Gastroesophageal sphincter (tissue), 3 donors: ENCODE measurements at regions not wholly inside any gene's neighbourhood (a gene's known extent, or its start where the extent isn't known, plus 50 kb on each side); places are given as distances from the start of the nearest gene placed in this dataset.

ENCODE experiments used
- EP300 ChIP-seq: sonication (generic); formaldehyde crosslinking; IDR thresholded peaks from one replicate; pipeline ENCODE4 v1.6.1; 2017; ENCODE audit warnings: antibody characterized with exemption, mild to moderate bottlenecking
- POLR2A ChIP-seq, 2 donors: fragments of 450-650 bp; IDR thresholded peaks; one replicate each; pipeline ENCODE4 v1.6.1; 2017; ENCODE audit warnings: antibody characterized with exemption in 2 of 2, mild to moderate bottlenecking in 2 of 2, moderate library complexity in 1 of 2
- TF ChIP-seq, protein P1 (sequence below), 4 experiments: fragments of 200-600 bp in 2 of 4; fragments of 450-650 bp in 2 of 4; sonication (generic) in 1 of 4; IDR thresholded peaks; one replicate each; pipeline ENCODE4 v1.5.1; 2017 to 2019; ENCODE audit warnings: antibody characterized with exemption in 4 of 4, mild to moderate bottlenecking in 2 of 4, moderate library complexity in 2 of 4

DNA sequence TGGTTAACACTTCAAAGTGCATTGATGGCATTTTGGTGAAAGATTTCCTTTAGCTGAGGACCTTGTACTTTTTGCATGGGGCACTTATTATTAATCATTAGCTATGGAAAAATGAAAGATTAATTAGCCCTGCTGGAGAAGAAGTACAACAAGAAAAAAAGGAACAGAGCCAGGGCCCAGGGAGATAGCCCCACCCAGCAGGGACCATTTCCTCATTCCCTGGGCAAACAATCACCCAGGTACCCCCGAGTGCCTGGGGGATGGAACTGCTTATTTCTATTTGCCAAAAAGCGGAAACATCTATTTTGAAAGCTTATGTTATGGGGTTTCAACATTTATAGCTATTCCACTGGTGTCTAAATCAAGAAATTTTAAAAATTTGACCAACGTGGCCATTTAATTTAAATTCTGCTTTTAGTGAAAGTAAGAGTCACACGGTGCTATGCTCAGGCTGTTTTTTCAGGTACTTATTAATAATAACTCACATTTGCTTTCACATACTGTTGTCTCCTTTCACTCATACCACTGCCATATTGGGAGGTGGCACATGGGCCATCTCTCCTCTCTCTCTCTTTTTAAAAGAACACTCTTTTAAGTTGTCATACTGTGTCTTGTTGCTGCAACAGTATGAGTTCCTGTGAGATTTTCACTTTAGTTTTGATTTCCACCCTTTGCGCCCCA lies 143.6 kb upstream of the KIF5B start:
- TF ChIP-seq, protein P1, sequence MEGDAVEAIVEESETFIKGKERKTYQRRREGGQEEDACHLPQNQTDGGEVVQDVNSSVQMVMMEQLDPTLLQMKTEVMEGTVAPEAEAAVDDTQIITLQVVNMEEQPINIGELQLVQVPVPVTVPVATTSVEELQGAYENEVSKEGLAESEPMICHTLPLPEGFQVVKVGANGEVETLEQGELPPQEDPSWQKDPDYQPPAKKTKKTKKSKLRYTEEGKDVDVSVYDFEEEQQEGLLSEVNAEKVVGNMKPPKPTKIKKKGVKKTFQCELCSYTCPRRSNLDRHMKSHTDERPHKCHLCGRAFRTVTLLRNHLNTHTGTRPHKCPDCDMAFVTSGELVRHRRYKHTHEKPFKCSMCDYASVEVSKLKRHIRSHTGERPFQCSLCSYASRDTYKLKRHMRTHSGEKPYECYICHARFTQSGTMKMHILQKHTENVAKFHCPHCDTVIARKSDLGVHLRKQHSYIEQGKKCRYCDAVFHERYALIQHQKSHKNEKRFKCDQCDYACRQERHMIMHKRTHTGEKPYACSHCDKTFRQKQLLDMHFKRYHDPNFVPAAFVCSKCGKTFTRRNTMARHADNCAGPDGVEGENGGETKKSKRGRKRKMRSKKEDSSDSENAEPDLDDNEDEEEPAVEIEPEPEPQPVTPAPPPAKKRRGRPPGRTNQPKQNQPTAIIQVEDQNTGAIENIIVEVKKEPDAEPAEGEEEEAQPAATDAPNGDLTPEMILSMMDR (IDR thresholded peaks at IDR 0.05): no peak
- TF ChIP-seq POLR2A (IDR thresholded peaks at IDR 0.05) (no peak), EP300 (no peak)
